Keratinocyte (primary cell): ENCODE measurements at regions not wholly inside any gene's neighbourhood (a gene's known extent, or its start where the extent isn't known, plus 50 kb on each side); places are given as distances from the start of the nearest gene placed in this dataset.

Source experiments
- DNase-seq: peaks from one replicate; pipeline ENCODE4 v3.0.0-alpha.2; 2011; ENCODE audit warnings: low read depth, missing footprints, low spot score
- FAIRE-seq: peaks from 2 replicates; lab custom pipeline; 2011; peaks lifted over from hg19 to GRCh38; lab: Jason Lieb, UNC
- H2AFZ ChIP-seq: 2 replicates; pipeline ENCODE4 v1.6.0; 2012; ENCODE audit warnings: low read length, control low read depth, inconsistent platforms; ENCODE audit not compliant: control insufficient read depth
- H3K27ac ChIP-seq: 2 replicates; pipeline ENCODE4 v1.5.1; 2011; ENCODE audit warnings: low read length; ENCODE audit not compliant: control insufficient read depth, insufficient read depth
- H3K27me3 ChIP-seq: 3 replicates; pipeline ENCODE4 v1.6.0; 2011; ENCODE audit warnings: low read length; ENCODE audit not compliant: control insufficient read depth, insufficient read depth; ENCODE audit errors: extremely low read depth
- H3K36me3 ChIP-seq, 2 experiments: 2 replicates in 1 of 2; 3 replicates in 1 of 2; pipeline ENCODE4 v1.5.1; 2011; ENCODE audit warnings: low read length in 2 of 2, mild to moderate bottlenecking in 1 of 2; ENCODE audit not compliant: control insufficient read depth in 2 of 2, insufficient read depth in 2 of 2; ENCODE audit errors: extremely low read depth in 1 of 2
- H3K4me1 ChIP-seq: 3 replicates; pipeline ENCODE4 v1.5.1; 2011; ENCODE audit warnings: low read length; ENCODE audit not compliant: control insufficient read depth, insufficient read depth; ENCODE audit errors: extremely low read depth
- H3K4me2 ChIP-seq: 3 replicates; pipeline ENCODE4 v1.6.0; 2011; ENCODE audit warnings: low read depth, low read length; ENCODE audit not compliant: control insufficient read depth, insufficient read depth; ENCODE audit errors: extremely low read depth
- H3K4me3 ChIP-seq, 3 experiments: fragments of 200-600 bp in 1 of 3; sonication (generic) in 1 of 3; 2 replicates in 2 of 3; 3 replicates in 1 of 3; pipeline ENCODE4 v1.5.1; 2011 to 2016; ENCODE audit warnings: low read length in 3 of 3, mild to moderate bottlenecking in 3 of 3, control low read depth in 2 of 3, inconsistent platforms in 1 of 3, low read depth in 1 of 3, mixed read lengths in 1 of 3, mixed run types in 1 of 3, moderate library complexity in 1 of 3; ENCODE audit not compliant: control insufficient read depth in 2 of 3, insufficient read depth in 2 of 3; ENCODE audit errors: extremely low read depth in 1 of 3
- H3K79me2 ChIP-seq: 2 replicates; pipeline ENCODE4 v1.6.0; 2012; ENCODE audit warnings: low read length; ENCODE audit not compliant: control insufficient read depth, insufficient read depth
- H3K9ac ChIP-seq: 3 replicates; pipeline ENCODE4 v1.6.0; 2011; ENCODE audit warnings: low read length; ENCODE audit not compliant: control insufficient read depth, insufficient read depth; ENCODE audit errors: extremely low read depth
- H3K9me1 ChIP-seq: 3 replicates; pipeline ENCODE4 v1.6.0; 2011; ENCODE audit warnings: low read length; ENCODE audit not compliant: control insufficient read depth, insufficient read depth; ENCODE audit errors: extremely low read depth
- H3K9me3 ChIP-seq: 2 replicates; pipeline ENCODE4 v1.5.1; 2012; ENCODE audit warnings: low read depth, low read length; ENCODE audit not compliant: control insufficient read depth
- H4K20me1 ChIP-seq: 3 replicates; pipeline ENCODE4 v1.6.0; 2011; ENCODE audit warnings: low read length; ENCODE audit not compliant: control insufficient read depth, insufficient read depth; ENCODE audit errors: extremely low read depth
- CTCF ChIP-seq, 3 experiments: IDR thresholded peaks in 1 of 3; conservative IDR thresholded peaks in 1 of 3; optimal IDR thresholded peaks in 1 of 3; 2 replicates in 2 of 3; 3 replicates in 1 of 3; pipeline versions ENCODE3 to v1.5.1; 2011; ENCODE audit warnings: low read length in 3 of 3, mild to moderate bottlenecking in 3 of 3, moderate library complexity in 2 of 3, control low read depth in 1 of 3, inconsistent platforms in 1 of 3; ENCODE audit not compliant: insufficient read depth in 2 of 3; ENCODE audit errors: extremely low read depth in 1 of 3
- EZH2 ChIP-seq: IDR thresholded peaks from one replicate; pipeline ENCODE4 v1.6.1; 2012; ENCODE audit warnings: inconsistent platforms, mild to moderate bottlenecking, low read length, moderate library complexity
- dilution Hi-C: fragments of 300-500 bp; cut with MboI; formaldehyde crosslinking; loops from one replicate; pipeline ENCODE4 v1.7.0; 2020; ENCODE audit warnings: low sequenced_read_pairs; ENCODE audit not compliant: extremely low pct_ligation_motif_present

GRCh38 chr15:46751303-46751702 lies 966.0 kb upstream of the SEMA6D start:
- Histone ChIP-seq H3K79me2 (no peaks in the 10 kb centered on the region), H3K36me3 (no peaks in the 10 kb centered on the region), H3K9ac (no peak overlapping the region), H3K27ac (no peak overlapping the region), H3K4me3 (no peak overlapping the region), H3K9me1 (no peaks in the 10 kb centered on the region), H4K20me1 (no peaks in the 10 kb centered on the region), H3K27me3 (no peaks in the 10 kb centered on the region), H3K4me1 (no peaks in the 10 kb centered on the region), H3K4me2 (no peak overlapping the region), H2AFZ (no peak overlapping the region), H3K9me3 (no peaks in the 10 kb centered on the region)
- dilution Hi-C loops, result no loop called here
- FAIRE-seq (no peak), DNase-seq (no peak)
- TF ChIP-seq EZH2 (no peak), CTCF (optimal IDR thresholded peaks at IDR 0.05 in 1 of 3, IDR thresholded peaks at IDR 0.05 in 1 of 3, conservative IDR thresholded peaks at IDR 0.05 in 1 of 3; ENCODE audit: extremely low read depth in 1 of 3, insufficient read depth in 2 of 3, low read length in 3 of 3) (no peak)

GRCh38 chr15:46753946-46754345 lies 963.4 kb upstream of the SEMA6D start:
- H4K20me1 ChIP-seq, result no peaks in the 10 kb centered on the region
- no peaks in the 10 kb centered on the region for H3K9me1 ChIP-seq
- H3K79me2 ChIP-seq, result no peaks in the 10 kb centered on the region
- DNase-seq (no peak), FAIRE-seq (no peak)
- no peak overlapping the region for H3K4me2 ChIP-seq
- H3K36me3 ChIP-seq, result no peaks in the 10 kb centered on the region
- H3K9ac ChIP-seq, result no peak overlapping the region
- H3K27ac ChIP-seq, result no peak overlapping the region
- H3K4me3 ChIP-seq, result no peak overlapping the region
- dilution Hi-C loops, result no loop called here
- H2AFZ ChIP-seq, result no peak overlapping the region
- no peaks in the 10 kb centered on the region for H3K4me1 ChIP-seq
- H3K27me3 ChIP-seq, result no peaks in the 10 kb centered on the region
- H3K9me3 ChIP-seq, result no peaks in the 10 kb centered on the region
- TF ChIP-seq CTCF (optimal IDR thresholded peaks at IDR 0.05 in 1 of 3, IDR thresholded peaks at IDR 0.05 in 1 of 3, conservative IDR thresholded peaks at IDR 0.05 in 1 of 3; ENCODE audit: extremely low read depth in 1 of 3, insufficient read depth in 2 of 3, low read length in 3 of 3) (no peak), EZH2 (no peak)
